ENCODE measurements at regions not wholly inside any gene's neighbourhood (a gene's known extent, or its start where the extent isn't known, plus 50 kb on each side); places are given as distances from the start of the nearest gene placed in this dataset.

- no peak for DNase-seq (ENCODE audit: low read depth)
- peaks cover 3% of the 10 kb centered on the region for H3K27me3 ChIP-seq (replicated peaks; ENCODE audit: control insufficient read depth, insufficient read depth, low read length)
- no peak overlapping the region for H3K9ac ChIP-seq (ENCODE audit: low read length)
- no peak overlapping the region for H3K4me3 ChIP-seq (ENCODE audit: low read length)
- H3K9me3 ChIP-seq (ENCODE audit: control insufficient read depth, low read length), result peaks cover 13% of the 10 kb centered on the region
- no peaks in the 10 kb centered on the region for H3K4me1 ChIP-seq (ENCODE audit: control insufficient read depth, insufficient read depth, low read length)
- no peaks in the 10 kb centered on the region for H3K36me3 ChIP-seq (ENCODE audit: control insufficient read depth, insufficient read depth, low read length, severe bottlenecking)
Measured at GRCh38 chr10:131729361-131729760, 171.4 kb upstream of the PPP2R2D start.

GRCh38 chr10:131729938-131730660 lies 170.7 kb upstream of the PPP2R2D start:
- DNase-seq (ENCODE audit: low read depth), result no peak
- Histone ChIP-seq H3K36me3 (ENCODE audit: control insufficient read depth, insufficient read depth, low read length, severe bottlenecking) (no peaks in the 10 kb centered on the region), H3K9me3 (ENCODE audit: control insufficient read depth, low read length) (peaks cover 13% of the 10 kb centered on the region), H3K4me3 (ENCODE audit: low read length) (no peak overlapping the region), H3K4me1 (ENCODE audit: control insufficient read depth, insufficient read depth, low read length) (no peaks in the 10 kb centered on the region), H3K9ac (ENCODE audit: low read length) (no peak overlapping the region), H3K27me3 (replicated peaks; ENCODE audit: control insufficient read depth, insufficient read depth, low read length) (peaks cover 3% of the 10 kb centered on the region)

GRCh38 chr10:131730771-131731497 lies 169.9 kb upstream of the PPP2R2D start:
- no peaks in the 10 kb centered on the region for H3K4me1 ChIP-seq (ENCODE audit: control insufficient read depth, insufficient read depth, low read length)
- no peaks in the 10 kb centered on the region for H3K27me3 ChIP-seq (replicated peaks; ENCODE audit: control insufficient read depth, insufficient read depth, low read length)
- no peak overlapping the region for H3K9ac ChIP-seq (ENCODE audit: low read length)
- H3K36me3 ChIP-seq (ENCODE audit: control insufficient read depth, insufficient read depth, low read length, severe bottlenecking), result no peaks in the 10 kb centered on the region
- DNase-seq (ENCODE audit: low read depth), result no peak
- H3K9me3 ChIP-seq (ENCODE audit: control insufficient read depth, low read length), result peaks cover 13% of the 10 kb centered on the region
- no peak overlapping the region for H3K4me3 ChIP-seq (ENCODE audit: low read length)

GRCh38 chr10:131731780-131732630 lies 168.8 kb upstream of the PPP2R2D start:
- H3K4me3 ChIP-seq (ENCODE audit: low read length), result no peak overlapping the region
- no peaks in the 10 kb centered on the region for H3K36me3 ChIP-seq (ENCODE audit: control insufficient read depth, insufficient read depth, low read length, severe bottlenecking)
- DNase-seq (ENCODE audit: low read depth), result no peak
- H3K9ac ChIP-seq (ENCODE audit: low read length), result no peak overlapping the region
- H3K9me3 ChIP-seq (ENCODE audit: control insufficient read depth, low read length), result peaks cover 13% of the 10 kb centered on the region
- no peaks in the 10 kb centered on the region for H3K4me1 ChIP-seq (ENCODE audit: control insufficient read depth, insufficient read depth, low read length)
- no peaks in the 10 kb centered on the region for H3K27me3 ChIP-seq (replicated peaks; ENCODE audit: control insufficient read depth, insufficient read depth, low read length)

GRCh38 chr10:131732631-131733127 lies 168.1 kb upstream of the PPP2R2D start:
- H3K36me3 ChIP-seq (ENCODE audit: control insufficient read depth, insufficient read depth, low read length, severe bottlenecking), result no peaks in the 10 kb centered on the region
- peaks cover 13% of the 10 kb centered on the region for H3K9me3 ChIP-seq (ENCODE audit: control insufficient read depth, low read length)
- no peak overlapping the region for H3K9ac ChIP-seq (ENCODE audit: low read length)
- DNase-seq (ENCODE audit: low read depth), result no peak
- no peak overlapping the region for H3K4me3 ChIP-seq (ENCODE audit: low read length)
- no peaks in the 10 kb centered on the region for H3K27me3 ChIP-seq (replicated peaks; ENCODE audit: control insufficient read depth, insufficient read depth, low read length)
- no peaks in the 10 kb centered on the region for H3K4me1 ChIP-seq (ENCODE audit: control insufficient read depth, insufficient read depth, low read length)

GRCh38 chr10:131733596-131733995 lies 167.2 kb upstream of the PPP2R2D start:
- peaks cover 13% of the 10 kb centered on the region for H3K9me3 ChIP-seq (ENCODE audit: control insufficient read depth, low read length)
- no peak for DNase-seq (ENCODE audit: low read depth)
- H3K9ac ChIP-seq (ENCODE audit: low read length), result no peak overlapping the region

GRCh38 chr10:131735577-131735976 lies 165.2 kb upstream of the PPP2R2D start:
- no peaks in the 10 kb centered on the region for H3K4me1 ChIP-seq (ENCODE audit: control insufficient read depth, insufficient read depth, low read length)
- DNase-seq (ENCODE audit: low read depth), result no peak
- H3K9me3 ChIP-seq (ENCODE audit: control insufficient read depth, low read length), result peaks cover 13% of the 10 kb centered on the region
- no peaks in the 10 kb centered on the region for H3K27me3 ChIP-seq (replicated peaks; ENCODE audit: control insufficient read depth, insufficient read depth, low read length)
- H3K4me3 ChIP-seq (ENCODE audit: low read length), result no peak overlapping the region
- no peak overlapping the region for H3K9ac ChIP-seq (ENCODE audit: low read length)
- H3K36me3 ChIP-seq (ENCODE audit: control insufficient read depth, insufficient read depth, low read length, severe bottlenecking), result no peaks in the 10 kb centered on the region

More at GRCh38 chr10:131733596-131733995, 167.2 kb upstream of the PPP2R2D start:
- Histone ChIP-seq H3K36me3 (ENCODE audit: control insufficient read depth, insufficient read depth, low read length, severe bottlenecking) (no peaks in the 10 kb centered on the region), H3K4me3 (ENCODE audit: low read length) (no peak overlapping the region), H3K4me1 (ENCODE audit: control insufficient read depth, insufficient read depth, low read length) (no peaks in the 10 kb centered on the region), H3K27me3 (replicated peaks; ENCODE audit: control insufficient read depth, insufficient read depth, low read length) (no peaks in the 10 kb centered on the region)

GRCh38 chr10:131736321-131736980 lies 164.4 kb upstream of the PPP2R2D start:
- Histone ChIP-seq H3K4me3 (ENCODE audit: low read length) (no peak overlapping the region), H3K27me3 (replicated peaks; ENCODE audit: control insufficient read depth, insufficient read depth, low read length) (no peaks in the 10 kb centered on the region)
- DNase-seq (ENCODE audit: low read depth), result no peak

GRCh38 chr10:131737543-131738395 lies 163.0 kb upstream of the PPP2R2D start:
- Histone ChIP-seq H3K9me3 (ENCODE audit: control insufficient read depth, low read length) (peaks cover 1% of the 10 kb centered on the region), H3K9ac (ENCODE audit: low read length) (no peak overlapping the region), H3K36me3 (ENCODE audit: control insufficient read depth, insufficient read depth, low read length, severe bottlenecking) (no peaks in the 10 kb centered on the region), H3K4me1 (ENCODE audit: control insufficient read depth, insufficient read depth, low read length) (no peaks in the 10 kb centered on the region), H3K27me3 (replicated peaks; ENCODE audit: control insufficient read depth, insufficient read depth, low read length) (no peaks in the 10 kb centered on the region), H3K4me3 (ENCODE audit: low read length) (no peak overlapping the region)
- DNase-seq (ENCODE audit: low read depth), result no peak

More at GRCh38 chr10:131736321-131736980, 164.4 kb upstream of the PPP2R2D start:
- Histone ChIP-seq H3K4me1 (ENCODE audit: control insufficient read depth, insufficient read depth, low read length) (no peaks in the 10 kb centered on the region), H3K9ac (ENCODE audit: low read length) (no peak overlapping the region), H3K9me3 (ENCODE audit: control insufficient read depth, low read length) (peaks cover 13% of the 10 kb centered on the region), H3K36me3 (ENCODE audit: control insufficient read depth, insufficient read depth, low read length, severe bottlenecking) (no peaks in the 10 kb centered on the region)

- Histone ChIP-seq H3K27me3 (replicated peaks; ENCODE audit: control insufficient read depth, insufficient read depth, low read length) (no peaks in the 10 kb centered on the region), H3K9ac (ENCODE audit: low read length) (no peak overlapping the region)
- no peak for DNase-seq (ENCODE audit: low read depth)
Measured at GRCh38 chr10:131738396-131738735, 162.4 kb upstream of the PPP2R2D start.

More at GRCh38 chr10:131738396-131738735, 162.4 kb upstream of the PPP2R2D start:
- Histone ChIP-seq H3K4me3 (ENCODE audit: low read length) (no peak overlapping the region), H3K9me3 (ENCODE audit: control insufficient read depth, low read length) (no peaks in the 10 kb centered on the region), H3K4me1 (ENCODE audit: control insufficient read depth, insufficient read depth, low read length) (no peaks in the 10 kb centered on the region), H3K36me3 (ENCODE audit: control insufficient read depth, insufficient read depth, low read length, severe bottlenecking) (no peaks in the 10 kb centered on the region)

All from adipocyte (in vitro differentiated cells).